NCI-H1417 (cell line): ENCODE measurements at regions not wholly inside any gene's neighbourhood (a gene's known extent, or its start where the extent isn't known, plus 50 kb on each side); places are given as distances from the start of the nearest gene placed in this dataset.

Experiments
- DNase-seq, 3 experiments: peaks; one replicate each; lab custom pipeline; 2025; lab: John Stamatoyannopoulos, UW

DNA sequence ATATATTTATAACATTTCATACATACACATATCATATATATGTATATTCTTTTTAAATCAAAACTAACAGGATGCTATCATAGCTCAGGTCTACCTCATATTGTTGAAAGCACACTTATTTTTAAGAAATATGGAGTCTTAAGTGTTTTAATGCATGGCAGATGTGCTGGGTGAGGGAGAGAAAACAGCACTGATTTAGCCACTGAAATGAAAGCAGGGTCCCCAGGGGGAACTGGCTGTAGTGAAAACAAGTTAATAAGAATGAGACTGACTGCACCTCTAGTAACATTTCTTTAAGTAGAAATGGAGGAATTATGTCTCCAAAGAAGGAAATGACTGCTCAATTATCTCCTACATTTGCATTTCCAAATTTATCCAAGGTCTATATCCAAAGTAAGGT lies 857.8 kb downstream of the DCDC2C start:
- DNase-seq: peak in 1 of 3 experiments; percentile 5

DNA sequence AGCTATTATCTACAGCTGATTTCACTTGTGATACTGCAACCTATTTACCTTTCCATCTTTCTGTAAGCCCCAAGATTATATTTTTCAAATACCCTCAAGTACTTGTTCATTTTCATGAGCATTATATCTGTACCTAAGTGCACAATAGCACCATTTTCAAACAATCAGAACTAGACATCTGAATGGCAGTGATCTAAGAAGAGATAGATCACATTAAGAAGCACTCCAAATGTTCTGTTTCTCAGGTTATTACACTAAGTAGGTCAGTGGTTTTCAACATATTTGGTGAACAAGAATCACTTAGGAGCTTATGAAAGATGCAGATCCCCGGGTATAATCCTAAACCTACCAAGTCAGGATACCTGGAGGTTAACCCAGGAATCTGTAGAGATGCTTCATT lies 872.7 kb downstream of the DCDC2C start:
- peak in 2 of 3 experiments; percentile 21 to 24 for DNase-seq

- no peak for DNase-seq
Observed at GRCh38 chr2:4579977-4580376, 876.6 kb downstream of the DCDC2C start.

- DNase-seq: no peak
Observed at GRCh38 chr2:4585057-4585635, 881.8 kb downstream of the DCDC2C start.

- no peak for DNase-seq
Observed at GRCh38 chr2:4588606-4589005, 885.2 kb downstream of the DCDC2C start.

GRCh38 chr2:4591261-4591660 lies 887.9 kb downstream of the DCDC2C start:
- no peak for DNase-seq

- no peak for DNase-seq
Observed at GRCh38 chr2:4597400-4597799, 894.0 kb downstream of the DCDC2C start.

- DNase-seq: peak in 1 of 3 experiments; percentile 30
Observed at GRCh38 chr2:4604767-4605166, 901.4 kb downstream of the DCDC2C start.

DNA sequence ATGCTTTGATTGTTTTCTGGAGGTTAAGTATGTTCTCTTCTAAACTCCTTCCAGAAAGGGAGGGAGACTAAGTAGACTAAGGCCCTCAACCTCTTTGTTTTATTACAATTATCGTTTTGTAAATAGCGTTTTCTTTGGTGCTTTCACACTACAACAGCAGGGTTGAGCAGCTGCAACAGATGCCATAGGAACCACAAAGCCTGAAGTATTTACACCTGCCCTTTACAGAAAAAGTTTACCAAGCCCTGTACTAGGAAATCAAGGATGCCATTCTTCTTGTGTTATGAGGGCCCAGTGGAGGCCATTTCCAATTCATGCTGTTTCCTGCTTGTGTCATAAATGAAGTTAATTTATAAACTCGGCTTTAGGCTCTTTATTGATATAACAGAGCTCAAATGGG lies 914.8 kb downstream of the DCDC2C start:
- peak in 2 of 3 experiments; percentile 23 to 50 for DNase-seq

DNA sequence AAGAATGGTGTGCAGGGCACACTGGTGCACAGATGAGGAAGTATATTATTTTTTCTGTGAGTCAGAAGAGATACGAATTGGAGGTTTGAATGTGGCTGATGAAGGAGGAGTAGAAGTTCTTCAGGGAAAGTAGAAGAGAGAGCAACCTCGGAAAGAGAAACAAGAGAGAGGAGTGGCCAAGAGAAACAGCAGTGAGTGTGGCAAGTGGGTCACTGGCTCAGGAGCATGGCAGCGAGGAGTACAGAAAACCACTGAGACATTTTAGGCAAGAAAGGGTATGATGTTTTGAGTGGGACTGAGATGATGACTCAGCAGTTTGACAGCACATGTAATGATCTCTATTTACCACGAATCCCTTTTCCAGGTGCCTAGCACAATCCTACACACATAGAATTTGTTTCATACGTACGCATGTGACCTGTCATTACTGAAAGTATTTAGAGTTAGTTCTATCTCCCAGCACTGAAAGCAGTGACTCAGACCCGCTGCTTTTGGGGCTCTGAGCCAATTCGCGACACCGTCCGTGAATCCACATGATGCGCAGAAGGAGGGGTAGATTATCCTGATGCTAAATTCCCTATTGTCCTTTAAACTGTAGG lies 915.4 kb downstream of the DCDC2C start:
- DNase-seq: no peak

GRCh38 chr2:4628998-4629501 lies 925.7 kb downstream of the DCDC2C start:
- peak; percentile 92 to 99 (median 92) for DNase-seq

- peak; percentile 41 to 90 (median 52) for DNase-seq
Observed at GRCh38 chr2:4635289-4635688, 931.9 kb downstream of the DCDC2C start.

DNA sequence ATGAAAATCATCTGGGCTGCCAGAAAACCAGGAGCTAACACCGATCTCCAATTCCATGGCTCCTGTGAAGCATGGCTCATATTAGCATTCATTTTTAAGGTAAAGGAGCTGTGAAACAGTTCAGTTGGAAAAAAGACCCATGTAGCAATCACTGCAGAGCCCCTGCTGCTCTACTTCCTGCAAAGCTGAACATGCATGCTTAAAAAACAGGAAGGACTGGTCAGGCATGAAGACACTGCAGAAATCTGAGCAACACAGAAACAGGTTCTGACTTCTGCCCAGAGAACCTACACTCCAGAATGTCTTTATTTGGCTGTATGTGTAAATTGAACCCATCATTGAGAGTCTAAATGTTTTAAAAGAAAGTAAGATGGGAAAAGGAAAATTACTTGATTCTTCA lies 950.6 kb downstream of the DCDC2C start:
- DNase-seq: peak in 1 of 3 experiments; percentile 46

DNA sequence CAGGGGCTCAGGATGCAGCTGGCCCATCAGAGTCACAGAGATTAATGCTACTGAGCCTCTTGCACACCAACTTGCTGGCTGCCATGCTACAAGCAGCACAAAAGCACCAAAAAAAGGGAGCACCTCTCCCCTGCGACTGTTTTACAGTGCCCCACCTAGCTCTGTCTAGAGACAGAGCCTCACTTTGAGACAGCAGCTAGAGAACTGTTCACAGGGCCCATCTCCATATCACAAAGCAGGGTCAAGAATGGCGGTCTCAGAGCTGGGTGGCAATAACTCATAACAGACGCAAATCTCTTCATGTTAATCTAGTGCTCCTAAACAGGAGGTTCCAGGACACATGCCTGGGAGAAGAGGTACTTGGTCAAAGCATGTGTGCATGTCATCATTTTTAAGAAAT lies 953.0 kb downstream of the DCDC2C start:
- DNase-seq: no peak

GRCh38 chr2:4662161-4662779 lies 958.9 kb downstream of the DCDC2C start:
- peak in 1 of 3 experiments; percentile 52 for DNase-seq

DNA sequence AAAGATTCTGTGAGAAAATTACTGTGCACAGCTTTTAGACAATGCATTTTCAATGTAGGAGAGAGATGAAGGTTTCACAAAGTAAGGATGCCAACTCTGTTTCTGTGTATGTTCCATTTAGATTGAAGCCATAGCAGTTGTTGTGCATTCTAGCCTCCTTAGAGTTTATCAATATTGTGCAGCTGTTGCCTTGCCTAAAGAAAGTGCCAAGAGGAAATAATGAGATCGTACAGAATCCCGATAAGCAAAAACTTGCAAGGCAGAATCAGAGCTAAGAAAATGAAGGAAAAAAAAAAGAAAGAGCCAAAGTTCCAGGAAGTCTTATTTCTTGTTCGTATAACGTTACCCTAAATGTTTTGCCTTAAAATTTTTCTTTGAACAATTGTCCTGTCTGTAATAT lies 965.0 kb downstream of the DCDC2C start:
- DNase-seq: no peak

DNA sequence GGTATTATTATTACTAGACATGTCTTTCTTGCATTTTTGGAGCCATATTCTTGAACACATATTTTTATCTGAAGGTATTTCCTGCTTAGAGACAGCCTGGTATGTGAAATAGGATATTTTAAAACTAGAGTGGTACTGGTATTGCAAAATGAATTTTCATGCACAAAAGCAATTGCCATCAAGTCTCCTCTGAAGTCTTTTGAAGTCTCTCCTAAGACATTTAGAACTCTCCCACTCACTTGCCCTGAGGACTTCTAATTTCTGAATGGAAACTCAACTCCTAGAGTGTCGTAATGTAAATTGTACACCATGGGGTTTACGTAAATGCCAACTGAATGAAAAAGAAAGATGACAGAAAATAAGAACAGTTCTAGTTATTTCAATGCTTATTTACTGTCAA lies 967.0 kb downstream of the DCDC2C start:
- DNase-seq: no peak

GRCh38 chr2:4673025-4673489 lies 969.7 kb downstream of the DCDC2C start:
- DNase-seq: peak; percentile 57 to 91 (median 75)

DNA sequence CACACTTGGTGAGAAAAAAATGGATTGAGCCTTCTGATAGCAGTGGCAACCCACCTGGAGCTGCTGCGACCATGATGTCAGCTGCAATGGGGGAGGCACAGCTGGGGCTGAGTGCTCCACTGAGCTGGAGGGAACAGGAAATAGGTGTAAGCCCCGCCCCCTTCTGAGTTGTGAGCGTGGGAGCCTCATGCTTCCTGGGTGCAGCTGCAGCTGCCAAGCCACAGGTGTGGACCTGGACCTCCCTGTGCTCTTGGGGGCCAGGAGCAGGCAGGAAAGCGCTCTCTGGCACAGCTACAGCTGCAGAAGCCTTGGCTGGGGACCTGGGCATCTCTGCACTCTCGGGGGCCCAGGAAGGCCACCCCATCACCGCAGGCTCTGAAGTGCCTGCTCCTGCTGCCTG lies 970.6 kb downstream of the DCDC2C start:
- DNase-seq: peak; percentile 23 to 64 (median 25)

DNA sequence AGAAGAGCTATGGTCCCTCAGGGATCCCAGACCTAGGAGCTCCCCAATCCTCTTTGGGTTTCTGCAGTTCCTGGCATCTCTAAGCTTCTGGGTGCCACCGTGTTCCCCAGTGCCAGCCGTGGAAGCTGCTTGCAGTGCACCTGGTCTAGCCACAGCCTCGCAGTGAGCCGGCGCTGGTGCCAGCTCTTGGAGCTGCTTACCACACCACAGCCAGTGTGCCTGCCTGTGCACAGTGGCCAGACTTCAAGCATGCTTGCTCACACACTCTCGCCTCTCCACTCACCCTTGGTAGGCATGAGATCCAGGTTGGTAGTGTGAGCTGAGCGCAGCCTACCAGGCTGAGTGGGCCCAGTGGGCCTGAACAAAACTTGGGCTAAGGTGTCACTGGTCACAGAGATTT lies 971.9 kb downstream of the DCDC2C start:
- no peak for DNase-seq

GRCh38 chr2:4678927-4679326 lies 975.6 kb downstream of the DCDC2C start:
- DNase-seq: no peak

- no peak for DNase-seq
Observed at GRCh38 chr2:4679391-4679790, 976.0 kb downstream of the DCDC2C start.

DNA sequence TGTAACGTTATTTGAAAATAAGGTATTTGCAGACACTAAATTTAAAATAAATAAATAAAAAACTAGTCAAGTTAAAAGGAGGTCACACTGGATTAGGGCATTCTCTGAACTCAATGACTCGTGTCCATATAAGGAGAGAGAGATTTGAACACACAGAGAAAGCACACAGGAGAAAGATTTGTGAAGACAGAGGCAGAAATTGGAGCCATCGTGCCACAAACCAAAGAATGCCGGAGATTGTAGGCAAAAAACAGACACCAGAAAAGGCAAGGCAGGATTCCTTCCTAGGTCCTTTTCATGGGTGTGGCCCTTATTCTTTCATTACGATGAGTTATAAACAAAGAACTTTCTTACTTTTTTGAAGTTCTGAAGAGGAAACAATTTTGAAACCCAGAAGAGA lies 981.5 kb downstream of the DCDC2C start:
- DNase-seq: no peak
